Fibroblast of skin of back (primary cell): ENCODE measurements at regions not wholly inside any gene's neighbourhood (a gene's known extent, or its start where the extent isn't known, plus 50 kb on each side); places are given as distances from the start of the nearest gene placed in this dataset.

Experiments
- DNase-seq: peaks from one replicate; pipeline ENCODE4 v3.0.0-alpha.2; 2013

DNA sequence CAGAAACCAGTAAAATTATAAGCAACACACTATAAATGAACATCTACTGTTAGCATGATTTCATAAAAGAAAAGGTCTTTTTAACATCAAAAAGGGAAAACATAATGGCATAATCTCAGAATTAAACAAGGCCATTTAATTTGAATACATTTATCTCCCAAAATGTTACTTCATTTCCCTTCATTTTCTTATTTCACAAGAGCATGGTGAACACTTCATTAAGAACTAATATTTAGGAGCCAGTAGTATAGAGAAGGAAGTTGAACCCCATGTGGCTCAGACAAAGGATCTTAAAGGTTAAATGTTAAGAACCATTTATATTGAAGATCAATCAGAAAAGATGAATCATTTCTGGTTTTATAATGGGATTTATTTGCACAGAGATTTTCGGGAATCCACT, 981.7 kb downstream of the TTLL7 start:
- no peak for DNase-seq

DNA sequence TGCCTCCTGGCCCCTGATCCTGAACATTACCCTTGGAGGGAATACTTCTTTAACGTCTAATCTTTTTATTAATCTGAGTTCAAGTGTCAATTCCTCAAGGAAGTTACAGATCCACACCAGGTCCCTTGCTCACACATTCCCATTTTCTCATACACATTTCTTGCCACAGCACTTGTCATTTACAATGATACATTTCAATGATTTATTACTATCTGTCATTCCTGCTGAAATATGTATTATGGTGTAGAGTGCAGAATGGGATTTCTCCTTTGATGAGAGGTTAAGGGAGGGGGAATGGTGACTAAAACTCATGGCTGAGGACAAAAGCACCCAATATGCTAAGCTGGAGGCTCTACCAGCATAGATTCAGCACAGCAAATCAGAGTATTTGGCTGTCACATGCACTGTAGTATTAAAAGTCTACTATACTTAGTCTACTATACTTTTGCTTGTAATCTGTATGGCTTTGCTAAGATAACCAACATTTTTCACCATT, 982.5 kb downstream of the TTLL7 start:
- no peak for DNase-seq

DNA sequence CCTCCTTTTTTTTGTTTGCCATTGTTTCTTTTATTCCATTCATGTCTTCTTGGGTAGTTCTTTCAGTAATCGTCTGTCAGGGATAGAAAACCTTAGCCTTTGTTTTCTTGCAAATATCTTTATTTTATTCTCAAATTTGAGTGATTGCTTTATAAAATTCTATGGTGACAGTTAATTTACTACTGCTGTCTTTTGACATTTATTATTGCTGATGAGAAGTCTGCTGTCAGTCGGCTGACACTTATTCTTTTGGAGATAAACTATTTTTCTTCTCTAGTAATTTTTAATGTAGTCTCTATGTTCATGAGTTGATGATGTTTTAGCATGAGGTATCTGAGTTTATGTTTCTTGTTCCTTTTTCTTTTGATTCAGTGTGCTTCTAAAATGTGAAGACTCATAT, 983.8 kb downstream of the TTLL7 start:
- DNase-seq: no peak

DNA sequence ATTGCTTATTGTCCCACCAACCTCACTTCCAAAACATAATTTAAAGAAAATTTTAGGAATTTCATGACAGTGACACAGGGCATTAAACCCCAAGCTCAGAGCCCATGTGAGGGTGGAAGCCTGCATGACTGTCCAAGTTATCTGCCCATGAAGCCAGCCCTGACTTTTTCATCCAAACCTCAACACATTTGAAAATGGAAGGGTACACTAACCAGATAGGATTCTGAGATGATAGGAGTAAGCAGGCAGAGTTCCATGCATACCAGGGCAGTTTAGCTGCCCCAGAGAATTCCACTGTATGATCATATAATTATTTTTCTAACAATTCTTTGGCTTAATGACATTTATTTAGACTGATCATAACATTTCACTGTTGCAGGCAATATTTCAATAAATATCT, 986.0 kb downstream of the TTLL7 start:
- DNase-seq: peak; percentile 71

DNA sequence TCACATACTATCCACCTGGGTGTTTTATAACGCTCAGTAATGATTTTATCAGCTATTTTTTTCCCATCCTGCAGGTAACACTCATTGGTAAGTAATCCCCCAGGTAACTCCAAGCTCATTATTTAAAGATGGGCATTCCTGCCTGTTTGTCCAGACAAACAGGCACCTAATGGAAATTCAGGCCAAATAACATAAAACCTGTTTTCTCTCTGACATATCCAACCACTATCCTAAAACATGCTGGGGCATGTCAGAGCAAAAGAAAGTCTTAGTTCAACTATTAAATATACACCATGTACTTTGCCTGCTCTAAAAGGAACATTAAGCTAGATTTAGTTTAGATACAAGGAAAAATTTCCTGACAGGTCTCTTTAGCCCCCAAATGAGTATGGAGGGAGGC, 987.7 kb downstream of the TTLL7 start:
- no peak for DNase-seq

DNA sequence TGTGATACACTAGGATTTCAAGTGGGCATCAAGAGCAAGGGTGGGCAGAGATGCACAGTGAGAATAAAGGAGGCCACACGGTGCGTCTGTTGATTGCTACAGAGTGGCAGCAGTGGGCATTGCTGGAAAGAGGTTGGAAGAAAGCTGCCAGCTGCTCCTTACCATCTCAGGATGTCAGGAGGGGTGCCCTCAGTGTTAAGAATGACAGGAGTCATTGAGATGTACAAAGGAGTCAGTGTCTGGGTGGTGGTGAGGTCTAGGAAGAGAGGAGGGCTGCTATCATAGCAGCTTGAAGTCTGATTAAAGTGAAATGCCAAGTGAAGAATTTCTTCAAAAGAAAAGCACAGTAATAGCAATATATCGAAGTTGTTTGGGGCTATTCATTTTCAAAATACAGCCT, 992.7 kb downstream of the TTLL7 start:
- DNase-seq: no peak

DNA sequence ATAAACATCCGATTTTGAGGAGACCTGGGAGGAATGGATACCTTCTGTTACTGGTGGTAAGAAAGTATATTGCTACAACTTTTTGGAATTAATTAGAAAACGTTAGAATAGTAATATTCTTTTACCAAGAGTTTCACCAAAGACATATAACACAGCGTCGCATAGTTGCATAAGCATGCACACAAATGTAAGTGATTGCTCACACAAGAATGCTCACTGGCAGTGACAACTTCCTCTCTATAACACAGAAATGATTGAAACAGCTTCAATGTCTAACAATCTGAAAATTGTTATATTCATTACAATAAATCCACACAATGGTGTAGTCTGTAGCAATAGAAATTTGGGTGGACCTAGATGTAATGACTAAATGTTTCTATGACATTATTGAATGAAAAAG, 998.6 kb downstream of the TTLL7 start:
- peak; percentile 36 for DNase-seq

DNA sequence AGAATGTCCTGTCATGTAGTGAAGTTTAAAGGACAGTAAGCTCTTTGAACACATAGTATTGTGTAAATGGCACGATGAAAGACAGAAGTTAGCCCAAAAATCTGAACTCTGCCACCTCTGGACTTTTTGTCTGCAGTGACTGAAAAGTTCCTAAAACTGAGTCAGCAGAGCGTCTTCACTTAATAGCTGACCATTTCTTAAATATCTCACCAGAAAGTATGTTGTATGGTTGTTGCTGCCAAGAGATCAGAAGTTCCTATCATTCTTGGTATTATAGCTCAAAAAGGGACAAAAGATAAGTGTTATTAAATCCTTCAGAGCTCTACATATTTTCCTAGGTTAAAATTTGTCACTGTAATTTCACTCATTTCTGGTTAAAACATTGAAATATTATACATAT, 1003.0 kb downstream of the TTLL7 start:
- DNase-seq: peak; percentile 55

DNA sequence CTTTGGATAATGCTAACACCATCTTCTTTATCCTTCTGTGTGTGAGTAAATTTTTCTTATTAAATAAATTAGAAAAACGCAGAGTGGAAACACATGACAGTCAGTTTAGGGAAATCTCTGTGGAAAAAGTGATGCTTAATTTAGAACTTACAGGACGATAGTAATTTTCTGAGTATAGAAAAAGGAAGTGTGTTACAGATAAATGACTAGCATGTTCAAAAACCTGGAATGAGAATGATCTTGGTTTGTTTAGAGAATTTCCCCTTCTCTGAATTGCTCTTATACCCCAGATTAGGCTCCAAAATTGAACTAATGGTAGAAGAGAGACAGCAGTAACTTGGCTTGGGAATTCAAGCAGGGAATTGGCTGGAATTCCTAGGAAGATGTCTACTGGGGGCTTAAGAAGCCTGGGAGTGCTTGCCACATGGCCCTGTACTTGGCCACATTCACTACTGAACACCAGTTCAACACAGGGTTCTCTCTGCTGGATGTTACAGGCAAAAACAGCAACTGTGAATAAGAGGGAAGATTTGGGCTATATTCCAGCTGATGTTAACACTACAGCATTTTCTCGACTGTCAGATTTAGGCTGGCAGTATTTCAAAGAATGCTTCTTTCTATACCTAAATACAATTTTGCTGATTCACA, 1004.2 kb downstream of the TTLL7 start:
- DNase-seq: peak; percentile 16

DNA sequence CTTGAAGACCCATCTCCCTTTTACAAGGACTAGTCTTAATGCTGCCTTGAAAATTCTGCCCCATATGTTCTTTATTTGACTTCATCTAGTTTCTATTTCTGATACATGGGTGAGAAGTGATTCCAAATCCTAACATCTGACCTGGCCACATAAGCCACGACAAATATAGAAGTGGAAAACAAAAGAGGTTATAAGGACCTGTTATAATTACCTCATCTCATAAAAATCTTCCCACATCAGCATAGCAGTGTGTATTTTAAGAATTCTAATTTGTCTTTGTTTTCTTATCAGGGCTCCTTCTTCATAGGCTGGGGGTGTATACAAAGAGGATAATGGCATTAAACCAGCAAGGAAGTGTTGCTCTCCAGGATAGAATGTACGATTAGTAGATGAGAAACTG, 1007.4 kb downstream of the TTLL7 start:
- no peak for DNase-seq

DNA sequence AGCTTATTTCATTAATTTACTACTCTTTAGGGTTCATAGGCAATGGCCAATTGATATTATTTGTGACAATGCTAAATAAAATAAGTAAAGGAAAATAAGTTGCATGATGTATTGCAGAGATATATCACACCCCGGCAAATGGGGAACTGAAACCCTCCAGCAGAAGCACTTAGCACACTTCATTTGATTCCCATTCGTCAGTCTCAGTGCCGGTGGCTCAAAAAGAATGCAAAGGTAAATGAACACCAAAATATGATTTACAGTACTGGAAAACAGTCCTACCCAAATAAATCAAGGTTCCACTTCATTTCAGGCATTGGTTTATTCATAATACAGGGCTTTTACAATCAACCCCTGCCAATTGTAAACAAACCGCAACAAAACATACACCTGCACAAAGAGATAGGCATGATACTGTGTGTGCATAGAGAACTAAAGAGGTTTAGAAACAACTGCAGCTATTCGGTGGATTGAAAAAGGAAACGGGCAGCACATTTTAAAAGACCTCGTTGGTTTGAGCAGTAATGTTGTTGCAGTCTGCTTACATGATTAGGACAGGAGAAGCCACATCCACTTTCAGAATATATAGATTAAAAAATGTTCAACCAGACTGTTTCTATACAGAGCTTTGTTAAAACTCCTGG, 1019.2 kb downstream of the TTLL7 start:
- DNase-seq: no peak

DNA sequence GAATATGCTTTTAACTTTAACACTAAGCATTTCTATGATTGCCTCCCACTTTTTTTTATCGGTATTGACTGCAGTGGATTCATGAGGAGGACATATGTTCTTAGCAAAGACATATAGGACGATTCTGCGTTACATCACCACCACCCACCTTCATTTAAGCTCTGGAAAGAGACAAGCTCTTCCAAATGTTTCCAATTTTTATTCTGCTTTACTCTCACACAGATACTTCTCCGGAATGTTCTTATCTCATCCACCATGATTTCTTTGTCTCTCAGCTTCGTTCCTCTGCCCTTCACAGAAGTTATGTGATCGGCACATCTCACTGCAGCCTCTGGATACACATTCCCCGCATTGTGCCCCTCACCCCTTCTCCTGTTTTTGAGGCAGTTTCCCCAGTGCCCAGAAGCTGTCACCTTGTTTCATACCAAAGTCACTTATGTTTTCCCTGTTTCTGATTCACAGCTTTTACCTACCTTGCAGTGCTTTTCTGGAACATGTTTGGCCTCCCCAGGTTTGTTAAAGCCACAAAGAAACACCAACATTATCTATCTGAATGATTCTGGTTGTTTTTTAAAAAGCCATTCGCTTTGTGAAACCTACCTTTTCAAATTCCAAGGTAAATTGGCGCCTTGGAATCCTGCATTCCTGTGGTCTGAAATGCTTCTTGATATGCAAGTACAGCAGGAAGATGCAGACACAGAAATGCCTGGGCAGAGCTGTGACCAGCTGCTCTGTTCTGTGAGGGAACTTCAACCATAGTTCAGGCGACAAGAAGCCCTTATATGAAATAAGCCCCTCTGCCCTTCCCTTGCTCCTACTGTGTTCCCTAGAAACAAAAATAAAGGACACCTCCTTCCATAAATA, 1020.2 kb downstream of the TTLL7 start:
- no peak for DNase-seq

DNA sequence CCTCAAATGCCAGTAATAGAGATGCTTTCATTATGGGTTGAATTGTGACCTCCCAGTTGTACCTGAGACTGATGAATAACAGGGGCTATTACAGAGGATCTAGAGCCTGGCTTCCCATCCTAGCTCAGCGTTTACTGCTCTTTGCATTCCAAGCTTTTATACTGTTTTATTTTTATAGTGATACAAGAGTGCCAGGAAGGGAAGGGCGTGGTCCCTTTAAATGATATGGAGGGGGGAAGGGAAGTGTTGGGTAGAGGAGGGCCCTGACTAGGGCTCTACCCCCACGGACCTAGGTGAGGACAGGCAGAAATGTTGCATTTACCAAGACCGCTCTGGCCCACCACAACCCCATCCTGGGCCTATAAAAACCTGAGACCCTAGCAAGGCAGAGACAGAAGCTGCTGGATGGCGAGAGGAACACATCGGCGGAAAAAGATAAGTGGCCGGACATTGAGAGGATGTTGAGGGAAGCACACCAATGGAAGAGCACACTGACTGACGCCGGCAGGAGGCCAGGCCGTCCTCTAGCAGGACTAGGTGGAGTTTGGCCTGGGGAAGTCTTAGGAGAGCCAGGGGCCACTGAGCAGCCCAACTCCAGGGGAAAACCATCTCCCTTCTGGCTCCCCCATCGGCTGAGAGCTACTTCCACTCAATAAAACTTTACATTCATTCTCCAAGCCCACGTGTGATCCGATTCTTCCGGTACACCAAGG, 1025.9 kb downstream of the TTLL7 start:
- DNase-seq: no peak

DNA sequence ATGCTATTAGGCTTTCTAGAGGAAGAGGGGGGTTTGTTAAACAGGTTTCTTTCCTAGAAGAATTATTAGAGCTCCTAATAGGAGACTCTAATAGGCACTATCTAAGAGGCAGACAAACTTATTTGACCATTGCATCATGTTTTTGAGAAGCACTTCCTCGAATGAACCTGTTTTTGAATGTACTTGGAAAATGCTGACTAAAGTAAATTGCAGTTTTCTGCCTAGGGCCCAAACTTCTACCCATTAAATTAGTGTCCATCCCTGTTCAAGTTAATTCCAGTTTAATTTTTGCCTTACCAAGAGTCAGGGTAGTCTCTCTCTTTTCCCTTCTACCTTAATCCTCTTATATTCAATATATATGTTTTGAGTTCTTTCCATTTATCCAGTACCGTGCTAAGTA, 1029.6 kb downstream of the TTLL7 start:
- no peak for DNase-seq

DNA sequence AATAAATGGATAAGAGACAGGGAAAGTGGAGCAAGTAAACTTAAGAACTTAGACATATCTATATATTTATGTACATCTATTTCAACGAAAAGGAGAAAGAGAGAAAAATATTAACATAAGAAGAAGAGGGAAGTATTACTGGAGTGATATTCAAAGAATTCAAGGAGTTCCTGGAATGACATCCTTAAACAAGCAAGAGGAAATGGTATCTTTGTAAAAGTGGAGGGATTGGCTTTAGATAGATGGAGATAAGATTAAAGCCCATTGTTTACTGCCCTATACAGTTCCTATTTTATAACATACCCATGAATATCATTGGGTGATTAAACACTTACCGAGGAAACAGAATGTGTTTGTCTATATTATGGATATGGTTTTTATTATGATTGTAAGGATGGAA, 1036.3 kb downstream of the TTLL7 start:
- DNase-seq: no peak

DNA sequence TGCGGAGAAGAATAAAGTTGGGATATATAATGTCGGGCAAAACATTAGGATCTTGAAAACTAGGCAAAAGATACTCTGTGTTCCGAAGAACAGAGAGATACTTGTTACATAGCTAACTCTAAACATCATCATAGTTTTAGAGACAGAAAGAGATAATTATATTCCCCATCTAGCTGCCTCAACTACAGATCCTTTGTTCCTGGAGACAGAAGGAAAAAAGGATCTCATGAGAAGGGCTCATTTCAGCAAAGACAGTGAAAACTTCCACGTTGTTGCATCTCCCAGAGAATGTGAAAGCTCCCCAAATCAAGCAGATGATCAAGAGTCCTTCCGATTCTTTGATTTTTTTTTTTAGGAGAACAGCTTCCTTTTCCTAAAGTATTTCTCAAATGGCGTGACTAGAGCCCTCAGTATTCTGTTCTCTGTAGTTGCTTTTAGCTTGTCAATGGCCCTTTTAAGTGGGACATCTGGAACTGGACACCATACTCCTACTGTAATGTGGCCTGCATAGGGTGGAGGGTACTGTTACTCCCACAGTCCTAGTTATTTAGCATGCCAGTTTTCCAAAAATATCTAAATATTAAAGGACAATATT, 1048.2 kb downstream of the TTLL7 start:
- no peak for DNase-seq

DNA sequence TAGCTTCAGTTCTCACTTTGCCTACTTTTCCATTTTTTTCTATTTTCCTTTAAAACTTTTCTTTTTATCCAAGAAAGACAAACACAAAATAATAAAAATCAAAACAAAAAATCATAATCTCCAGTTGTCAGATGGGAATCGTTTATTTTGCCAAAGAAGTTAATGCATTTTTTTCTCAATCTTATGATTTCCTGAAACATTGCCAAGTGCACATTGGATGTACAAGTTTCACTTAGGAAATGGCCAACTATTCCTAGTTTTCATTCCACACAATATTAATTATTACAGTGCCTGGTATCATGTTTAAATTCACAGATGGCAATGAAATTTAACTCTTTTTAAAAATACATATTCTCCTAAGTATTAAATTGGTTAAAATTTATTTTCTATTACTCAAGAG, 1050.5 kb downstream of the TTLL7 start:
- no peak for DNase-seq

DNA sequence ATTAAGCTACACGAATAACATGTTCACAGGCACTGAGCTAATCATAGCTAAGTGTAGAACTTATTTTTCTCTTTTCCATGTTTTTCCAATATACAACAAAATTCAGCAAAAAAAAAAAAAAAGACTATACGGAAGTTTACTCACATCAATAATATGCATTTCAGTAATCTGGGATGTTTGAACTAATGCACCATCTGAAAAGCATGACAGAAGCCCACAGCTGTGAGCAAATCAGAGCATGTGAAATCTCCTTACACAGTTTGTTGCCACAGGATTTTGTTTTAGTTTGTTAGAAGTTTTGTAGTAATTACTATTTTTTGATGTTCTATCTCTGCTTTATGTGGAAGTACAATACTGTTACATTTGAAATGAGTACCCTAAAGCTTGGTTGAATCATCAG, 1051.7 kb downstream of the TTLL7 start:
- DNase-seq: peak; percentile 27

DNA sequence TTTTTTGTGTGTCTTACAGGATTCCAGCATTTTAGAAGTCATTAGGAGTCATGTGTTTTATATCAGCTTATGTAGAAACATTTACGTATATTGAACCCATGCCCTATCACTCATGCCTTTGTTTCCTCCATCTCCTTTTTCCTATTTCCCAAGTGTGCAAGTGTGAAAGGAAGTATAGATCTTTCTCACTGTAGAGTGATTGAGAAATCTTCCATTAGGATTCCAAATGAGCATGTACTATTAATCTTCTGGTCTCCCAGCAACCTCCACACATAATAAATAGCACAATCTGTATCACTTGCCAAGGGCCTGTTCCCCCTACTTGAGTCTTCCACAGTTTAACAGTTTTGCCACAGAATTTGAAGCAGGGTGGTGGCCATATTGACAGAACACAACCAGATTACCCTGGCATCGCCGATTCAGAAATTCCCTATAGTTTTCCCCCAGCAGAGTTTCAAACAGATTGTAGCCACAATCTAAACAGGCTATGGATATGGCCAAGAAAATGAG, 1052.8 kb downstream of the TTLL7 start:
- DNase-seq: no peak

DNA sequence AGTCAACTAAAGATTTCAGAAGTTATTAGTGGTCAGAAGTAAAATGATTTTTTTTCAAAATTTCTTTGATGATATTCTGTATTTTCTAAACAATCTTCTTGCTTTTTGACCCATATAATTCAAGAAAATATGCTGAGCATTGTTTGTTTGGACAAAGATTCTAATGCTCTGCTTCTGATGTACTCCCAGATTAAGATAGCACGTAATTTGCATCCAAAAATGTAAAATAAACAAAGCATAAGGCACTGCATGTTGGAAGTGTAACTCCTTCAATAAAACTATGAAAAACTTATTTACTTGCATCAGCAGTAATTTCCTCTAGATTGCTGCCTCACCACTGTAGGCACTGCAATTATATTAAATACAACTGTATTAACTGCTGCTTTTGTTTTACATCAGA, 1054.1 kb downstream of the TTLL7 start:
- DNase-seq: no peak

DNA sequence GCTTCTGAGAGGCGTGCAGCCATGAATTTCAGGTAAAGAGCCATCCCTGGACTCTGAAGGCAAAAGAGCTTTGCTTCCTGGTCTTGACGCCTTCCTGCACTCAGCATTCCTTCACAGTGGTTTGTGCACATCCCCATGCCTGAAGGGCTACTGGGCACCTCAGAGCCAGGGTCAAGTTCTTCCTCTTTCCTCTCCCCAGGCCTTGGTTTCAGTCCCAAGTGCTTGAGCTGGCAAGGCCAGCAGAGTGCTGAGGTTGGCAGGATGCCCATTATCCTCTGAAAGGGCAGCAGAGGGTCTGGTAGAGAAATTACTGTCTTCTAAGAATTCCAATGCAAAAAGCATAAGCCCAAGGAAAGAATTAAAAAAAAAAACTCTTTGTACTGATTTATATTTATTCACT, 1064.9 kb downstream of the TTLL7 start:
- no peak for DNase-seq

DNA sequence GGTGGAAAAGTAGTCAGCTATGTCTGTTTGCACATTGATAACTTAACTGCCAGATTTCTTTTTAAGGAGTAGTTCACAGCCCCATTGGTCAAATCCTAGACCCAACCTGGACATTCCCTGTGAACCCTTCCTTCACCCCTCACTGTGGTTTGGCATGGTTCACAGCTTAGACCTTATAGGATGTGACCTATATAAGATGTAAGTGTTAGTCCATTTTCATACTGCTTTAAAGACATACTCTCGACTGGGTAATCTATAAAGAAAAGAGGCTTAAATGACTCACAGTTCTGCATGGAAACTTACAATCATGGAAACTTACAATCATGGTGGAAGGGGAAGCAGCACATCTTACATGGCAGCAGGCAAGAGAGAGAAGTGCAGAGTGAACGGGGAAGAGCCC, 1066.2 kb downstream of the TTLL7 start:
- no peak for DNase-seq
